ENCODE measurements at regions not wholly inside any gene's neighbourhood (a gene's known extent, or its start where the extent isn't known, plus 50 kb on each side); places are given as distances from the start of the nearest gene placed in this dataset.

- Histone ChIP-seq H2AFZ (no peak overlapping the region), H3K27me3 (ENCODE audit: insufficient read depth) (no peaks in the 10 kb centered on the region), H3K27ac (ENCODE audit: low read depth) (no peak overlapping the region), H3K4me2 (no peak overlapping the region), H3K4me3 (no peak overlapping the region), H3K79me2 (replicated peaks; ENCODE audit: insufficient read depth) (no peaks in the 10 kb centered on the region), H3K36me3 (ENCODE audit: insufficient read depth) (no peaks in the 10 kb centered on the region), H4K20me1 (replicated peaks; ENCODE audit: insufficient read depth) (no peaks in the 10 kb centered on the region), H3F3A (replicated peaks; ENCODE audit: low read depth) (no peaks in the 10 kb centered on the region), H3K9me2 (ENCODE audit: insufficient read depth) (no peaks in the 10 kb centered on the region; the same call in 1 of the 2 replicates), H3K4me1 (ENCODE audit: insufficient read depth) (no peaks in the 10 kb centered on the region; the same call in 1 of the 2 replicates)
- Mint-ChIP-seq H3K36me3 (ENCODE audit: low read depth) (no peaks in the 10 kb centered on the region), H3K27me3 (ENCODE audit: insufficient read depth, low read depth, poor library complexity) (no peaks in the 10 kb centered on the region), H3K4me3 (no peak overlapping the region), H3K27ac (no peak overlapping the region), H3K4me1 (peaks cover 10% of the 10 kb centered on the region), H3K9me3 (no peaks in the 10 kb centered on the region)
- ATAC-seq (no peak), DNase-seq (ENCODE audit: low spot score) (no peak)
- TF ChIP-seq NANOG (IDR thresholded peaks at IDR 0.05; ENCODE audit: borderline replicate concordance) (no peak), CTCF (conservative IDR thresholded peaks at IDR 0.05; ENCODE audit: low read depth in 2 of 2) (no peak), EZH2 (IDR thresholded peaks at IDR 0.05; ENCODE audit: low read depth, unreplicated experiment) (no peak), STAT1 (IDR thresholded peaks at IDR 0.05; ENCODE audit: unreplicated experiment) (no peak), ZNF114 (CRISPR knock-in tag; IDR thresholded peaks at IDR 0.05) (no peak), ETS1 (IDR thresholded peaks at IDR 0.05) (no peak), ZNF331 (CRISPR knock-in tag; IDR thresholded peaks at IDR 0.05; ENCODE audit: low read depth) (no peak), EZH2phosphoT487 (IDR thresholded peaks at IDR 0.05; ENCODE audit: unreplicated experiment) (no peak), REST (IDR thresholded peaks at IDR 0.05; ENCODE audit: unreplicated experiment) (no peak), JUNB (IDR thresholded peaks at IDR 0.05; ENCODE audit: unreplicated experiment) (no peak), ZNF462 (CRISPR knock-in tag; IDR thresholded peaks at IDR 0.05) (no peak), CREB1 (CRISPR knock-in tag; IDR thresholded peaks at IDR 0.05; ENCODE audit: low read depth) (no peak), POLR2AphosphoS5 (IDR thresholded peaks at IDR 0.05; ENCODE audit: low read depth) (no peak)
Measured at GRCh38 chr13:105084931-105085330, 1450.5 kb downstream of the EFNB2 start.

Data from GM23338 (cell line).